H1 (cell line): ENCODE measurements at regions not wholly inside any gene's neighbourhood (a gene's known extent, or its start where the extent isn't known, plus 50 kb on each side); places are given as distances from the start of the nearest gene placed in this dataset.

ENCODE experiments used
- CTCF ChIA-PET: fragments of 300-600 bp; sonication (Branson Sonifier 250); formaldehyde crosslinking; loops from one replicate; lab custom pipeline; 2021; ENCODE audit not compliant: partially characterized antibody; lab: Charles Lee
- POLR2A ChIA-PET: fragments of 300-600 bp; sonication (Branson Sonifier 250); formaldehyde crosslinking; loops from one replicate; lab custom pipeline; 2021; ENCODE audit warnings: inconsistent platforms; ENCODE audit not compliant: partially characterized antibody; lab: Charles Lee
- DNase-seq, 2 experiments: peaks; one replicate each; pipeline versions ENCODE4 v3.0.0 to v3.0.0-alpha.2; 2010 to 2022; ENCODE audit warnings: low spot score in 2 of 2, low read depth in 1 of 2, mixed read lengths in 1 of 2
- FAIRE-seq: peaks from 2 replicates; lab custom pipeline; 2011; peaks lifted over from hg19 to GRCh38; lab: Jason Lieb, UNC
- H2AFZ ChIP-seq: 2 replicates; pipeline ENCODE4 v1.8.1; 2012; ENCODE audit warnings: low read length, inconsistent platforms
- H2AK5ac ChIP-seq: 2 replicates; pipeline ENCODE4 v1.6.1; 2013; ENCODE audit warnings: low read depth, low read length
- H2BK120ac ChIP-seq: replicated peaks from 2 replicates; pipeline ENCODE3; 2013; ENCODE audit warnings: low read depth, low read length, inconsistent platforms
- H2BK12ac ChIP-seq: 2 replicates; pipeline ENCODE4 v1.6.1; 2013; ENCODE audit warnings: low read depth, low read length
- H2BK15ac ChIP-seq: 2 replicates; pipeline ENCODE4 v1.6.1; 2013; ENCODE audit warnings: low read length
- H2BK20ac ChIP-seq: 2 replicates; pipeline ENCODE4 v1.6.1; 2013; ENCODE audit warnings: low read length
- H2BK5ac ChIP-seq: 2 replicates; pipeline ENCODE4 v1.6.1; 2013; ENCODE audit warnings: low read depth, low read length
- H3K14ac ChIP-seq: 2 replicates; pipeline ENCODE4 v1.6.1; 2013; ENCODE audit warnings: inconsistent platforms; ENCODE audit not compliant: insufficient read length
- H3K18ac ChIP-seq: 2 replicates; pipeline ENCODE4 v1.6.1; 2013; ENCODE audit warnings: low read length; ENCODE audit errors: extremely low read depth
- H3K23ac ChIP-seq: 2 replicates; pipeline ENCODE4 v1.6.1; 2013; ENCODE audit warnings: inconsistent platforms; ENCODE audit not compliant: insufficient read length
- H3K23me2 ChIP-seq: 2 replicates; pipeline ENCODE4 v1.6.1; 2013; ENCODE audit warnings: low read depth, low read length
- H3K27ac ChIP-seq: 2 replicates; pipeline ENCODE4 v1.6.1; 2011; ENCODE audit warnings: low read depth, low read length, inconsistent platforms
- H3K27me3 ChIP-seq, 4 experiments: replicated peaks in 1 of 4; 1 replicate in 1 of 4; 2 replicates in 3 of 4; pipeline versions ENCODE4 v1.6.1 to v1.8.1; 2011 to 2013; ENCODE audit warnings: low read length in 3 of 4, mild to moderate bottlenecking in 3 of 4, inconsistent platforms in 2 of 4, mixed read lengths in 2 of 4, moderate library complexity in 1 of 4; ENCODE audit not compliant: control insufficient read depth in 3 of 4, insufficient read depth in 3 of 4; ENCODE audit errors: extremely low read depth in 1 of 4
- H3K36me3 ChIP-seq, 4 experiments: 2 replicates each; pipeline versions ENCODE4 v1.6.1 to v1.8.1; 2011 to 2013; ENCODE audit warnings: mild to moderate bottlenecking in 4 of 4, low read length in 3 of 4, moderate library complexity in 2 of 4, control low read depth in 1 of 4, inconsistent platforms in 1 of 4; ENCODE audit not compliant: insufficient read depth in 4 of 4, control insufficient read depth in 2 of 4
- H3K4ac ChIP-seq: replicated peaks from 2 replicates; pipeline ENCODE3; 2013; ENCODE audit warnings: low read length, low read depth, mixed read lengths, inconsistent platforms; ENCODE audit not compliant: insufficient read length
- H3K4me1 ChIP-seq, 4 experiments: replicated peaks in 1 of 4; 1 replicate in 1 of 4; 2 replicates in 3 of 4; pipeline versions ENCODE4 v1.6.1 to v1.8.1; 2011 to 2013; ENCODE audit warnings: low read length in 3 of 4, inconsistent platforms in 2 of 4, mixed read lengths in 1 of 4; ENCODE audit not compliant: insufficient read depth in 4 of 4, control insufficient read depth in 3 of 4
- H3K4me2 ChIP-seq, 2 experiments: 2 replicates each; pipeline versions ENCODE4 v1.6.1 to v1.8.1; 2011 to 2013; ENCODE audit warnings: low read depth in 2 of 2, low read length in 2 of 2, control low read depth in 1 of 2, inconsistent platforms in 1 of 2, mild to moderate bottlenecking in 1 of 2; ENCODE audit not compliant: insufficient read depth in 1 of 2
- H3K4me3 ChIP-seq, 4 experiments: fragments of 200-600, 300-600 bp in 1 of 4; sonication (generic), shearing (Covaris generic), sonication (Bioruptor Twin) in 1 of 4; 2 replicates each; pipeline versions ENCODE4 v1.5.1 to v1.8.1; 2011 to 2016; ENCODE audit warnings: low read length in 4 of 4, low read depth in 3 of 4, control low read depth in 2 of 4, inconsistent platforms in 2 of 4, mild to moderate bottlenecking in 2 of 4, mixed read lengths in 1 of 4, moderate library complexity in 1 of 4; ENCODE audit not compliant: insufficient read depth in 2 of 4; ENCODE audit errors: extremely low read depth in 1 of 4
- H3K56ac ChIP-seq: replicated peaks from 2 replicates; pipeline ENCODE3; 2013; ENCODE audit warnings: low read depth, mild to moderate bottlenecking, mixed read lengths, low read length, inconsistent platforms; ENCODE audit not compliant: insufficient read length
- H3K79me1 ChIP-seq: 2 replicates; pipeline ENCODE4 v1.6.1; 2013; ENCODE audit warnings: low read depth, low read length, control low read depth
- H3K79me2 ChIP-seq, 2 experiments: 2 replicates each; pipeline versions ENCODE4 v1.6.1 to v1.8.1; 2012 to 2013; ENCODE audit warnings: low read length in 2 of 2, mild to moderate bottlenecking in 2 of 2, inconsistent platforms in 1 of 2; ENCODE audit not compliant: insufficient read depth in 2 of 2, control insufficient read depth in 1 of 2
- H3K9ac ChIP-seq, 4 experiments: replicated peaks in 1 of 4; 1 replicate in 1 of 4; 2 replicates in 3 of 4; pipeline versions ENCODE4 v1.6.1 to v1.8.1; 2011 to 2013; ENCODE audit warnings: low read depth in 3 of 4, low read length in 3 of 4, control low read depth in 2 of 4, mild to moderate bottlenecking in 2 of 4, moderate library complexity in 2 of 4, inconsistent platforms in 1 of 4; ENCODE audit errors: extremely low read depth in 1 of 4
- H3K9me3 ChIP-seq, 2 experiments: 2 replicates each; pipeline versions ENCODE4 v1.6.1 to v1.8.1; 2012 to 2013; ENCODE audit warnings: mild to moderate bottlenecking in 2 of 2, moderate library complexity in 2 of 2, control low read depth in 1 of 2, inconsistent platforms in 1 of 2, low read depth in 1 of 2, low read length in 1 of 2, mixed read lengths in 1 of 2; ENCODE audit not compliant: insufficient read depth in 2 of 2
- H4K20me1 ChIP-seq, 2 experiments: replicated peaks in 1 of 2; 2 replicates each; pipeline versions ENCODE3 to v1.8.1; 2011 to 2013; ENCODE audit warnings: inconsistent platforms in 2 of 2, low read length in 2 of 2, mild to moderate bottlenecking in 1 of 2; ENCODE audit not compliant: insufficient read depth in 2 of 2, control insufficient read depth in 1 of 2
- H4K5ac ChIP-seq: 2 replicates; pipeline ENCODE4 v1.6.1; 2013; ENCODE audit warnings: low read length, low read depth, mixed read lengths, inconsistent platforms; ENCODE audit not compliant: insufficient read length
- H4K8ac ChIP-seq: 2 replicates; pipeline ENCODE4 v1.8.0; 2013; ENCODE audit warnings: mild to moderate bottlenecking, moderate library complexity, low read length, inconsistent platforms; ENCODE audit not compliant: insufficient read depth; ENCODE audit errors: extremely low read depth
- H4K91ac ChIP-seq: replicated peaks from 2 replicates; pipeline ENCODE3; 2013; ENCODE audit warnings: low read length, mixed read lengths, inconsistent platforms; ENCODE audit not compliant: insufficient read length
- ASH2L ChIP-seq: fragments of 200-600, 300-600 bp; sonication (generic); IDR thresholded peaks from one replicate; pipeline ENCODE4 v1.7.1; 2017; ENCODE audit warnings: low read length
- CTBP2 ChIP-seq: IDR thresholded peaks from 2 replicates; pipeline ENCODE4 v1.7.0; 2011; ENCODE audit warnings: borderline replicate concordance, mild to moderate bottlenecking, moderate library complexity, mixed read lengths, low read length; ENCODE audit not compliant: insufficient read depth, insufficient read length
- EGR1 ChIP-seq: IDR thresholded peaks from 2 replicates; pipeline ENCODE4 v1.6.1; 2011; ENCODE audit warnings: low read depth, low read length, borderline replicate concordance
- JUN ChIP-seq: IDR thresholded peaks from 2 replicates; pipeline ENCODE4 v1.6.1; 2011; ENCODE audit warnings: low read depth, mild to moderate bottlenecking, improper control_type of control experiment, low read length
- MAFK ChIP-seq: IDR thresholded peaks from 2 replicates; pipeline ENCODE4 v1.6.1; 2012; ENCODE audit warnings: low read depth, mild to moderate bottlenecking, improper control_type of control experiment, low read length
- SRF ChIP-seq: IDR thresholded peaks from 2 replicates; pipeline ENCODE4 v1.6.1; 2011; ENCODE audit warnings: mild to moderate bottlenecking, low read depth, low read length, moderate library complexity
- SUZ12 ChIP-seq: fragments of 200-600 bp; sonication (generic); IDR thresholded peaks from 2 replicates; pipeline ENCODE4 v1.6.1; 2012; ENCODE audit warnings: mild to moderate bottlenecking, inconsistent platforms, low read length, moderate library complexity, mixed read lengths
- WGBS, 2 experiments: shearing (Covaris generic) in 1 of 2; methylation state at CpG; one replicate each; pipeline versions ENCODE4 v1.1.6 to v1.1.7; 2013 to 2015; ENCODE audit warnings: low lambda C conversion rate in 2 of 2, mixed read lengths in 2 of 2, inconsistent platforms in 1 of 2, low coverage in 1 of 2, missing lambda C conversion rate in 1 of 2; ENCODE audit not compliant: insufficient replicate concordance in 2 of 2, insufficient coverage in 1 of 2, insufficient read length in 1 of 2; ENCODE audit errors: extremely low coverage in 1 of 2, missing lambda C conversion rate in 1 of 2; 5-methylcytosine and 5-hydroxymethylcytosine counted together
- TF ChIP-seq, protein P1 (sequence below): IDR thresholded peaks from 2 replicates; pipeline ENCODE4 v1.6.1; 2012; ENCODE audit warnings: inconsistent platforms
- TF ChIP-seq, protein P2 (sequence below), 3 experiments: IDR thresholded peaks; 1 replicate in 2 of 3; 2 replicates in 1 of 3; pipeline versions ENCODE4 v1.5.1 to v1.6.1; 2011; ENCODE audit warnings: low read length in 3 of 3, mild to moderate bottlenecking in 3 of 3, inconsistent platforms in 2 of 3, low read depth in 1 of 3, moderate library complexity in 1 of 3; ENCODE audit not compliant: insufficient read depth in 1 of 3; ENCODE audit errors: control extremely low read depth in 1 of 3

DNA sequence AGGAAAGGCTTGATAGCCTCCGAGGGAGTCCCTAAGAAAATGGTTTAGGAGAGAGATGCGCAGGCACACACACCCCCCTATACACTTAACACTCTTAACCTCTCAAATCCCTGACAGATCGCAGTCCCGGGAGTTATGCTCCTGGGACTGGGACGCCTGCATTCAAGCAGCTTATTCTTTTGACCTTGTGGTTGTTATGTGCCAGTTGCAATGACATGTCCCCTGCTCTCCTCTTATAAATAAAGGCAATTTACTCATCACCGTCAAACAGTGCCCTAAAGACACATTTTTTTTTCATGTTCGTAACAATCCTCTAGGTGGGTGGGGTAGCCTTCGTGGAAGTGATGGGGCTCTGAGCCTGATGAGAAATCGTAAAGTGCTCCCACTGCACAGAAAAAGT, 162.2 kb downstream of the LRRC30 start:
- no peak overlapping the region for H3K23ac ChIP-seq
- H4K8ac ChIP-seq = no peak overlapping the region
- H3K4me3 ChIP-seq = no peak overlapping the region
- no peak overlapping the region for H3K14ac ChIP-seq
- no peaks in the 10 kb centered on the region for H3K27me3 ChIP-seq
- ChIA-PET POLR2A (no interaction called here), CTCF (interaction anchor here (0.8 to 1.1 kb wide), 2 partner anchors 17 to 120 kb away, joined by 3 to 5 read pairs; no protein-coding TSS in a partner anchor)
- H3K79me1 ChIP-seq = no peaks in the 10 kb centered on the region
- H3K9ac ChIP-seq = no peak overlapping the region
- no peak overlapping the region for H3K27ac ChIP-seq
- no peak overlapping the region for H2BK120ac ChIP-seq
- no peaks in the 10 kb centered on the region for H3K36me3 ChIP-seq
- no peak overlapping the region for H2AFZ ChIP-seq
- DNase-seq (no peak), FAIRE-seq (no peak)
- no peaks in the 10 kb centered on the region for H4K20me1 ChIP-seq
- no peak overlapping the region for H2BK15ac ChIP-seq
- no peak overlapping the region for H2BK12ac ChIP-seq
- H4K91ac ChIP-seq = no peak overlapping the region
- no peaks in the 10 kb centered on the region for H3K4me1 ChIP-seq
- 89% methylated on average over 9 of the region's 9 CpGs; no CpG with 5 or more reads in 1 of the 2 experiments for WGBS, 2 experiments
- no peak overlapping the region for H3K4me2 ChIP-seq
- no peak overlapping the region for H3K56ac ChIP-seq
- no peak overlapping the region for H2BK20ac ChIP-seq
- H2BK5ac ChIP-seq = no peak overlapping the region
- no peaks in the 10 kb centered on the region for H3K23me2 ChIP-seq
- H4K5ac ChIP-seq = no peak overlapping the region
- TF ChIP-seq, protein P1, sequence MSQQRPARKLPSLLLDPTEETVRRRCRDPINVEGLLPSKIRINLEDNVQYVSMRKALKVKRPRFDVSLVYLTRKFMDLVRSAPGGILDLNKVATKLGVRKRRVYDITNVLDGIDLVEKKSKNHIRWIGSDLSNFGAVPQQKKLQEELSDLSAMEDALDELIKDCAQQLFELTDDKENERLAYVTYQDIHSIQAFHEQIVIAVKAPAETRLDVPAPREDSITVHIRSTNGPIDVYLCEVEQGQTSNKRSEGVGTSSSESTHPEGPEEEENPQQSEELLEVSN = no peak
- TF ChIP-seq SRF (no peak), ASH2L (no peak), CTBP2 (no peak), MAFK (no peak), EGR1 (no peak), JUN (no peak), SUZ12 (no peak)
- TF ChIP-seq, protein P2, sequence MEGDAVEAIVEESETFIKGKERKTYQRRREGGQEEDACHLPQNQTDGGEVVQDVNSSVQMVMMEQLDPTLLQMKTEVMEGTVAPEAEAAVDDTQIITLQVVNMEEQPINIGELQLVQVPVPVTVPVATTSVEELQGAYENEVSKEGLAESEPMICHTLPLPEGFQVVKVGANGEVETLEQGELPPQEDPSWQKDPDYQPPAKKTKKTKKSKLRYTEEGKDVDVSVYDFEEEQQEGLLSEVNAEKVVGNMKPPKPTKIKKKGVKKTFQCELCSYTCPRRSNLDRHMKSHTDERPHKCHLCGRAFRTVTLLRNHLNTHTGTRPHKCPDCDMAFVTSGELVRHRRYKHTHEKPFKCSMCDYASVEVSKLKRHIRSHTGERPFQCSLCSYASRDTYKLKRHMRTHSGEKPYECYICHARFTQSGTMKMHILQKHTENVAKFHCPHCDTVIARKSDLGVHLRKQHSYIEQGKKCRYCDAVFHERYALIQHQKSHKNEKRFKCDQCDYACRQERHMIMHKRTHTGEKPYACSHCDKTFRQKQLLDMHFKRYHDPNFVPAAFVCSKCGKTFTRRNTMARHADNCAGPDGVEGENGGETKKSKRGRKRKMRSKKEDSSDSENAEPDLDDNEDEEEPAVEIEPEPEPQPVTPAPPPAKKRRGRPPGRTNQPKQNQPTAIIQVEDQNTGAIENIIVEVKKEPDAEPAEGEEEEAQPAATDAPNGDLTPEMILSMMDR (IDR thresholded peaks at IDR 0.05; ENCODE audit: control extremely low read depth in 1 of 3, insufficient read depth in 1 of 3, low read depth in 1 of 3, low read length in 3 of 3) = no peak
- H3K79me2 ChIP-seq = no peaks in the 10 kb centered on the region
- H3K9me3 ChIP-seq = no peaks in the 10 kb centered on the region
- no peak overlapping the region for H3K4ac ChIP-seq
- H3K18ac ChIP-seq = no peak overlapping the region
- no peak overlapping the region for H2AK5ac ChIP-seq
